ENCODE measurements at regions not wholly inside any gene's neighbourhood (a gene's known extent, or its start where the extent isn't known, plus 50 kb on each side); places are given as distances from the start of the nearest gene placed in this dataset.

GRCh38 chr2:200748779-200749178 is 62.9 kb upstream of the BZW1 start:
- TF ChIP-seq CTCF (IDR thresholded peaks at IDR 0.05; ENCODE audit: borderline replicate concordance, extremely low read depth, low read length, poor library complexity, severe bottlenecking) (no peak), EZH2 (IDR thresholded peaks at IDR 0.05; ENCODE audit: borderline replicate concordance, low read depth, low read length, severe bottlenecking) (no peak)

Measured in DND-41 (cell line).